Peyer's patch (tissue), 4 donors: ENCODE measurements at regions not wholly inside any gene's neighbourhood (a gene's known extent, or its start where the extent isn't known, plus 50 kb on each side); places are given as distances from the start of the nearest gene placed in this dataset.

Experiments used
- CTCF ChIP-seq, 6 experiments: fragments of 450-650 bp in 4 of 6; fragments of 200-600 bp in 2 of 6; sonication (generic) in 1 of 6; IDR thresholded peaks; one replicate each; pipeline ENCODE4 v1.5.1; 2017 to 2019; ENCODE audit warnings: antibody characterized with exemption in 6 of 6, mild to moderate bottlenecking in 3 of 6, moderate library complexity in 1 of 6
- POLR2A ChIP-seq, 2 donors: fragments of 450-650 bp; IDR thresholded peaks; one replicate each; pipeline ENCODE4 v1.5.1; 2017; ENCODE audit warnings: antibody characterized with exemption in 2 of 2, mild to moderate bottlenecking in 2 of 2, moderate library complexity in 2 of 2

GRCh38 chr11:103696123-103696522, 340.3 kb upstream of the DDI1 start:
- no peak for TF ChIP-seq POLR2A (IDR thresholded peaks at IDR 0.05)
- TF ChIP-seq CTCF (IDR thresholded peaks at IDR 0.05) = no peak
